SK-N-SH treated with all-trans-retinoic acid at 6 μM for 48 hours (cell line): ENCODE measurements at regions not wholly inside any gene's neighbourhood (a gene's known extent, or its start where the extent isn't known, plus 50 kb on each side); places are given as distances from the start of the nearest gene placed in this dataset.

ENCODE experiments used
- ATAC-seq: fragments of 200-7000 bp; cut with Tn5 transposase; 3 replicates; pipeline ENCODE4 v1.9.1; 2020; ENCODE audit warnings: mild to moderate bottlenecking, moderate library complexity
- ARNTL ChIP-seq: fragments of 450-650 bp; formaldehyde crosslinking; IDR thresholded peaks from 2 replicates; pipeline ENCODE4 v1.5.0; 2020; ENCODE audit warnings: low read depth, mild to moderate bottlenecking, moderate library complexity, borderline replicate concordance
- CSDC2 ChIP-seq: fragments of 250-450 bp; sonication (Bioruptor Pico); IDR thresholded peaks from 2 replicates; pipeline ENCODE4 v1.5.0; 2020; ENCODE audit warnings: mild to moderate bottlenecking, moderate library complexity
- ESRRG ChIP-seq: fragments of 250-450 bp; sonication (Bioruptor Pico); IDR thresholded peaks from 2 replicates; pipeline ENCODE4 v1.6.1; 2021; ENCODE audit warnings: mild to moderate bottlenecking
- GLIS3 ChIP-seq: fragments of 250-450 bp; sonication (Bioruptor Pico); IDR thresholded peaks from 2 replicates; pipeline ENCODE4 v1.5.0; 2020; ENCODE audit warnings: mild to moderate bottlenecking, moderate library complexity
- ISL1 ChIP-seq: fragments of 250-450 bp; sonication (Bioruptor Pico); IDR thresholded peaks from 2 replicates; pipeline ENCODE4 v2.1.2; 2022; ENCODE audit warnings: mild to moderate bottlenecking, moderate library complexity
- OSR1 ChIP-seq: fragments of 250-450 bp; sonication (Bioruptor Pico); IDR thresholded peaks from 2 replicates; pipeline ENCODE4 v1.8.0; 2022; ENCODE audit warnings: moderate library complexity, mild to moderate bottlenecking, inconsistent platforms
- PATZ1 ChIP-seq: fragments of 250-450 bp; sonication (Bioruptor Pico); IDR thresholded peaks from 2 replicates; pipeline ENCODE4 v1.8.0; 2020; ENCODE audit warnings: mild to moderate bottlenecking, moderate library complexity, borderline replicate concordance
- PPARA ChIP-seq: fragments of 250-450 bp; sonication (Bioruptor Pico); IDR thresholded peaks from 2 replicates; pipeline ENCODE4 v1.5.0; 2020; ENCODE audit warnings: mild to moderate bottlenecking, borderline replicate concordance
- RARB ChIP-seq: fragments of 250-450 bp; sonication (Bioruptor Pico); IDR thresholded peaks from 2 replicates; pipeline ENCODE4 v1.8.0; 2021; ENCODE audit warnings: mild to moderate bottlenecking, moderate library complexity
- TCF4 ChIP-seq: fragments of 250-450 bp; sonication (Bioruptor Pico); IDR thresholded peaks from 2 replicates; pipeline ENCODE4 v1.8.0; 2021; ENCODE audit warnings: mild to moderate bottlenecking, moderate library complexity, borderline replicate concordance
- TOX ChIP-seq: fragments of 250-450 bp; sonication (Bioruptor Pico); IDR thresholded peaks from 2 replicates; pipeline ENCODE4 v1.8.0; 2021; ENCODE audit warnings: mild to moderate bottlenecking, moderate library complexity, borderline replicate concordance
- TSHZ2 ChIP-seq: fragments of 250-450 bp; sonication (Bioruptor Pico); IDR thresholded peaks from 2 replicates; pipeline ENCODE4 v1.5.0; 2020; ENCODE audit warnings: mild to moderate bottlenecking, moderate library complexity
- ZC3H10 ChIP-seq: fragments of 250-450 bp; sonication (Bioruptor Pico); IDR thresholded peaks from 2 replicates; pipeline ENCODE4 v1.5.1; 2021; ENCODE audit warnings: mild to moderate bottlenecking, moderate library complexity
- ZFP3 ChIP-seq: fragments of 250-450 bp; sonication (Bioruptor Pico); IDR thresholded peaks from 2 replicates; pipeline ENCODE4 v1.5.0; 2020; ENCODE audit warnings: mild to moderate bottlenecking, moderate library complexity
- ZFP30 ChIP-seq: fragments of 450-650 bp; formaldehyde crosslinking; IDR thresholded peaks from 2 replicates; pipeline ENCODE4 v1.5.0; 2022; ENCODE audit warnings: mild to moderate bottlenecking, moderate library complexity
- ZNF565 ChIP-seq: fragments of 450-650 bp; formaldehyde crosslinking; conservative IDR thresholded peaks from 2 replicates; pipeline ENCODE4 v1.5.0; 2020; ENCODE audit warnings: low read depth, mild to moderate bottlenecking, moderate library complexity
- ZNF70 ChIP-seq: fragments of 450-650 bp; formaldehyde crosslinking; IDR thresholded peaks from 2 replicates; pipeline ENCODE4 v1.5.0; 2020; ENCODE audit warnings: mild to moderate bottlenecking, moderate library complexity
- ZNF8 ChIP-seq: fragments of 450-650 bp; formaldehyde crosslinking; IDR thresholded peaks from 2 replicates; pipeline ENCODE4 v1.5.0; 2020; ENCODE audit warnings: mild to moderate bottlenecking, moderate library complexity
- TF ChIP-seq, protein P1 (sequence below): fragments of 250-450 bp; sonication (Bioruptor Pico); IDR thresholded peaks from 2 replicates; pipeline ENCODE4 v1.8.0; 2021; ENCODE audit warnings: low read depth, mild to moderate bottlenecking, moderate library complexity, borderline replicate concordance
- TF ChIP-seq, protein P2 (sequence below): fragments of 250-450 bp; sonication (Bioruptor Pico); IDR thresholded peaks from 2 replicates; pipeline ENCODE4 v1.5.1; 2021; ENCODE audit warnings: mild to moderate bottlenecking, moderate library complexity
- TF ChIP-seq, protein P3 (sequence below): fragments of 250-450 bp; sonication (Bioruptor Pico); IDR thresholded peaks from 2 replicates; pipeline ENCODE4 v1.5.1; 2020; ENCODE audit warnings: low read depth, mild to moderate bottlenecking, moderate library complexity

DNA sequence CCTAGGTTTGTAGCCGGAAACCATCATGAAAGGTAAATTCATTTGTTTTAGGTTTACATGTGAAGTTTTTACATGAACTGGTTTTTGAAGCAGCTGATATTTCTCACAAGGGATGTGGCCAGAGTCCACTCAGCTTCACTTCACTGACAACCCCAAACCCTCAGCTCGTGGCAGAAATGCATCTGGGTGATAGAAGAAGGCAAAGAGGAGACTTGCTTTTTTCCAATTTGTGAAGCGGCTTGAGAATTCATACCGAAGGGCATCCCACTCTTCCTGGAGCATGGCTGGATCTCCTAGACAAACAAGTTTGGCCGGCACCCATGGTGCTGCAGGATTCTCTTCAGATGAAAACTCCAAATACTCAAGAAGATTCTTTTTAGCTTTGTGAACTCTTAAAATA is 392.8 kb upstream of the CNR1 start:
- TF ChIP-seq ZNF565 (no peak), TSHZ2 (no peak), ZFP30 (no peak), PPARA (no peak), TOX (CRISPR knock-in tag) (no peak), ZFP3 (no peak), TCF4 (no peak), ZC3H10 (CRISPR knock-in tag) (no peak), ZNF70 (CRISPR knock-in tag) (no peak), PATZ1 (CRISPR knock-in tag) (no peak), ESRRG (CRISPR knock-in tag) (no peak), RARB (CRISPR knock-in tag) (no peak), ISL1 (no peak), ARNTL (CRISPR knock-in tag) (no peak)
- ATAC-seq = no peak

DNA sequence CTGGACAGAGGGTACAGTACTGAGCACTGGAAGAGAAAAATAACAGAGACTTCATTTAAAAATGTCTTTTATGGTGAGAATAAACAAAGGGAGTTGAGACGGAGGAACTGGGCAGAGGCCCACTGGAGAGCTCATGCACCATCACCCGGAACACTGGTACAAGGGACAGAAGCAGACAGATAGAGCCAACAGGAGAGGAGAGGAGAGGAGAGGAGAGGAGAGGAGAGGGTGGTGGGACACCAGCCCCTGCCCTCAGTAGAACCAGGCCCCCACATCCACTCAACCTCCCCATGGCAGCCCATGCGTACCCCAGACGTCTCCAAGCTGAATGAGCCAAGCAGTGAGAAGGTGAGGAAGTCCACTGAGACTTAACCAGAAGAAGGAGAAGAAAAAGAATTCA is 390.5 kb upstream of the CNR1 start:
- TF ChIP-seq, protein P1, sequence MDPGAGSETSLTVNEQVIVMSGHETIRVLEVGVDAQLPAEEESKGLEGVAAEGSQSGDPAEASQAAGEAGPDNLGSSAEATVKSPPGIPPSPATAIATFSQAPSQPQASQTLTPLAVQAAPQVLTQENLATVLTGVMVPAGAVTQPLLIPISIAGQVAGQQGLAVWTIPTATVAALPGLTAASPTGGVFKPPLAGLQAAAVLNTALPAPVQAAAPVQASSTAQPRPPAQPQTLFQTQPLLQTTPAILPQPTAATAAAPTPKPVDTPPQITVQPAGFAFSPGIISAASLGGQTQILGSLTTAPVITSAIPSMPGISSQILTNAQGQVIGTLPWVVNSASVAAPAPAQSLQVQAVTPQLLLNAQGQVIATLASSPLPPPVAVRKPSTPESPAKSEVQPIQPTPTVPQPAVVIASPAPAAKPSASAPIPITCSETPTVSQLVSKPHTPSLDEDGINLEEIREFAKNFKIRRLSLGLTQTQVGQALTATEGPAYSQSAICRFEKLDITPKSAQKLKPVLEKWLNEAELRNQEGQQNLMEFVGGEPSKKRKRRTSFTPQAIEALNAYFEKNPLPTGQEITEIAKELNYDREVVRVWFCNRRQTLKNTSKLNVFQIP (CRISPR knock-in tag) = no peak
- TF ChIP-seq ISL1 (no peak), TOX (CRISPR knock-in tag) (no peak), ZNF70 (CRISPR knock-in tag) (no peak), ZNF565 (no peak), PPARA (no peak), TCF4 (no peak), OSR1 (CRISPR knock-in tag) (no peak), GLIS3 (no peak), TSHZ2 (no peak), ZC3H10 (CRISPR knock-in tag) (no peak), ZFP30 (no peak), ZFP3 (no peak), ZNF8 (CRISPR knock-in tag) (no peak), CSDC2 (no peak)
- TF ChIP-seq, protein P2, sequence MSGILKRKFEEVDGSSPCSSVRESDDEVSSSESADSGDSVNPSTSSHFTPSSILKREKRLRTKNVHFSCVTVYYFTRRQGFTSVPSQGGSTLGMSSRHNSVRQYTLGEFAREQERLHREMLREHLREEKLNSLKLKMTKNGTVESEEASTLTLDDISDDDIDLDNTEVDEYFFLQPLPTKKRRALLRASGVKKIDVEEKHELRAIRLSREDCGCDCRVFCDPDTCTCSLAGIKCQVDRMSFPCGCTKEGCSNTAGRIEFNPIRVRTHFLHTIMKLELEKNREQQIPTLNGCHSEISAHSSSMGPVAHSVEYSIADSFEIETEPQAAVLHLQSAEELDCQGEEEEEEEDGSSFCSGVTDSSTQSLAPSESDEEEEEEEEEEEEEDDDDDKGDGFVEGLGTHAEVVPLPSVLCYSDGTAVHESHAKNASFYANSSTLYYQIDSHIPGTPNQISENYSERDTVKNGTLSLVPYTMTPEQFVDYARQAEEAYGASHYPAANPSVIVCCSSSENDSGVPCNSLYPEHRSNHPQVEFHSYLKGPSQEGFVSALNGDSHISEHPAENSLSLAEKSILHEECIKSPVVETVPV = no peak
- TF ChIP-seq, protein P3, sequence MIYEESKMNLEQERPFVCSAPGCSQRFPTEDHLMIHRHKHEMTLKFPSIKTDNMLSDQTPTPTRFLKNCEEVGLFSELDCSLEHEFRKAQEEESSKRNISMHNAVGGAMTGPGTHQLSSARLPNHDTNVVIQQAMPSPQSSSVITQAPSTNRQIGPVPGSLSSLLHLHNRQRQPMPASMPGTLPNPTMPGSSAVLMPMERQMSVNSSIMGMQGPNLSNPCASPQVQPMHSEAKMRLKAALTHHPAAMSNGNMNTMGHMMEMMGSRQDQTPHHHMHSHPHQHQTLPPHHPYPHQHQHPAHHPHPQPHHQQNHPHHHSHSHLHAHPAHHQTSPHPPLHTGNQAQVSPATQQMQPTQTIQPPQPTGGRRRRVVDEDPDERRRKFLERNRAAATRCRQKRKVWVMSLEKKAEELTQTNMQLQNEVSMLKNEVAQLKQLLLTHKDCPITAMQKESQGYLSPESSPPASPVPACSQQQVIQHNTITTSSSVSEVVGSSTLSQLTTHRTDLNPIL (CRISPR knock-in tag) = no peak
- no peak for ATAC-seq
